Spinal cord (tissue), 9 donors: ENCODE measurements at regions not wholly inside any gene's neighbourhood (a gene's known extent, or its start where the extent isn't known, plus 50 kb on each side); places are given as distances from the start of the nearest gene placed in this dataset.

ENCODE experiments used
- DNase-seq, 6 donors: peaks; one replicate each; pipeline versions ENCODE4 v3.0.0 to v3.0.0-alpha.2; 2013 to 2015; ENCODE audit warnings: low spot score in 6 of 6, low read depth in 4 of 6
- H3K27ac ChIP-seq: one replicate; pipeline ENCODE4 v1.5.1; 2013; ENCODE audit warnings: low read depth, low read length, control low read depth
- H3K27me3 ChIP-seq: one replicate; pipeline ENCODE4 v1.6.1; 2013; ENCODE audit warnings: low read length; ENCODE audit not compliant: control insufficient read depth, insufficient read depth
- H3K36me3 ChIP-seq: one replicate; pipeline ENCODE4 v1.6.1; 2013; ENCODE audit warnings: low read length; ENCODE audit not compliant: control insufficient read depth, insufficient read depth
- H3K4me1 ChIP-seq: one replicate; pipeline ENCODE4 v1.6.1; 2013; ENCODE audit warnings: low read length; ENCODE audit not compliant: control insufficient read depth, insufficient read depth
- H3K4me3 ChIP-seq: one replicate; pipeline ENCODE4 v1.5.1; 2013; ENCODE audit warnings: low read depth, low read length, control low read depth
- H3K9me3 ChIP-seq: one replicate; pipeline ENCODE4 v1.6.1; 2013; ENCODE audit warnings: low read length; ENCODE audit not compliant: control insufficient read depth, insufficient read depth
- WGBS: methylation state at CpG from one replicate; pipeline ENCODE4 v1.1.5; 2013; ENCODE audit warnings: missing lambda C conversion rate; ENCODE audit not compliant: insufficient coverage; 5-methylcytosine and 5-hydroxymethylcytosine counted together
- donor health status: healthy.

GRCh38 chr3:150240891-150241290 is 167.2 kb upstream of the TSC22D2 start:
- Histone ChIP-seq H3K4me3 (no peak overlapping the region), H3K36me3 (no peaks in the 10 kb centered on the region), H3K27ac (no peak overlapping the region), H3K9me3 (no peaks in the 10 kb centered on the region), H3K27me3 (no peaks in the 10 kb centered on the region), H3K4me1 (peaks cover 11% of the 10 kb centered on the region)
- no peak for DNase-seq
- no CpG with 5 or more reads among the region's 2 CpGs for WGBS

- H3K4me3 ChIP-seq, result no peak overlapping the region
- peak in 1 of 6 donors; percentile 71 for DNase-seq
- no peaks in the 10 kb centered on the region for H3K27me3 ChIP-seq
- no CpG with 5 or more reads among the region's 1 CpG for WGBS
- H3K27ac ChIP-seq, result no peak overlapping the region
- H3K9me3 ChIP-seq, result no peaks in the 10 kb centered on the region
- peaks cover 11% of the 10 kb centered on the region for H3K4me1 ChIP-seq
- no peaks in the 10 kb centered on the region for H3K36me3 ChIP-seq
Observed at GRCh38 chr3:150239766-150240165, 168.3 kb upstream of the TSC22D2 start.

GRCh38 chr3:150238995-150239619 is 169.0 kb upstream of the TSC22D2 start:
- no peaks in the 10 kb centered on the region for H3K9me3 ChIP-seq
- H3K27ac ChIP-seq, result no peak overlapping the region
- H3K36me3 ChIP-seq, result no peaks in the 10 kb centered on the region
- H3K4me3 ChIP-seq, result no peak overlapping the region
- peaks cover 11% of the 10 kb centered on the region for H3K4me1 ChIP-seq
- peak in 1 of 6 donors; percentile 32 for DNase-seq
- 73% methylated on average over 3 of the region's 5 CpGs for WGBS
- no peaks in the 10 kb centered on the region for H3K27me3 ChIP-seq

GRCh38 chr3:150238048-150238802 is 169.9 kb upstream of the TSC22D2 start:
- 100% methylated on average over 5 of the region's 9 CpGs for WGBS

GRCh38 chr3:150237490-150237889 is 170.6 kb upstream of the TSC22D2 start:
- DNase-seq, result peak in 2 of 6 donors; percentile 22 to 49
- H3K36me3 ChIP-seq, result no peaks in the 10 kb centered on the region

More at GRCh38 chr3:150238048-150238802, 169.9 kb upstream of the TSC22D2 start:
- Histone ChIP-seq H3K27me3 (no peaks in the 10 kb centered on the region), H3K9me3 (no peaks in the 10 kb centered on the region), H3K27ac (no peak overlapping the region), H3K4me1 (peaks cover 11% of the 10 kb centered on the region), H3K4me3 (no peak overlapping the region), H3K36me3 (no peaks in the 10 kb centered on the region)
- DNase-seq, result peak in 2 of 6 donors; percentile 34 to 62

GRCh38 chr3:150236316-150237082 is 171.6 kb upstream of the TSC22D2 start:
- Histone ChIP-seq H3K4me1 (peaks cover 15% of the 10 kb centered on the region), H3K9me3 (no peaks in the 10 kb centered on the region), H3K27ac (peak overlapping the region; percentile 43), H3K27me3 (no peaks in the 10 kb centered on the region), H3K36me3 (no peaks in the 10 kb centered on the region), H3K4me3 (no peak overlapping the region)
- WGBS, result no CpG with 5 or more reads among the region's 7 CpGs
- no peak for DNase-seq

More at GRCh38 chr3:150237490-150237889, 170.6 kb upstream of the TSC22D2 start:
- Histone ChIP-seq H3K4me3 (no peak overlapping the region), H3K4me1 (peaks cover 15% of the 10 kb centered on the region), H3K27me3 (no peaks in the 10 kb centered on the region), H3K27ac (no peak overlapping the region), H3K9me3 (no peaks in the 10 kb centered on the region)
- WGBS, result 65% methylated on average over 2 of the region's 3 CpGs

- Histone ChIP-seq H3K4me3 (no peak overlapping the region), H3K4me1 (peaks cover 15% of the 10 kb centered on the region), H3K27me3 (no peaks in the 10 kb centered on the region), H3K9me3 (no peaks in the 10 kb centered on the region), H3K27ac (peak overlapping the region; percentile 43), H3K36me3 (no peaks in the 10 kb centered on the region)
- DNase-seq, result no peak
- 55% methylated on average over 1 of the region's 1 CpG for WGBS
Observed at GRCh38 chr3:150235799-150236198, 172.3 kb upstream of the TSC22D2 start.

GRCh38 chr3:150232992-150233451 is 175.1 kb upstream of the TSC22D2 start:
- 35% methylated on average over 3 of the region's 4 CpGs for WGBS
- H3K27ac ChIP-seq, result peak overlapping the region; percentile 7
- no peak overlapping the region for H3K4me3 ChIP-seq
- DNase-seq, result peak in 2 of 6 donors; percentile 64 to 78
- H3K4me1 ChIP-seq, result peaks cover 13% of the 10 kb centered on the region
- no peaks in the 10 kb centered on the region for H3K9me3 ChIP-seq
- no peaks in the 10 kb centered on the region for H3K27me3 ChIP-seq
- no peaks in the 10 kb centered on the region for H3K36me3 ChIP-seq

GRCh38 chr3:150230037-150230436 is 178.1 kb upstream of the TSC22D2 start:
- WGBS, result 83% methylated on average over 1 of the region's 5 CpGs
- Histone ChIP-seq H3K36me3 (no peaks in the 10 kb centered on the region), H3K27ac (no peak overlapping the region), H3K4me1 (peaks cover 7% of the 10 kb centered on the region), H3K4me3 (no peak overlapping the region), H3K27me3 (no peaks in the 10 kb centered on the region), H3K9me3 (no peaks in the 10 kb centered on the region)
- no peak for DNase-seq
